ENCODE measurements at regions not wholly inside any gene's neighbourhood (a gene's known extent, or its start where the extent isn't known, plus 50 kb on each side); places are given as distances from the start of the nearest gene placed in this dataset.

DNA sequence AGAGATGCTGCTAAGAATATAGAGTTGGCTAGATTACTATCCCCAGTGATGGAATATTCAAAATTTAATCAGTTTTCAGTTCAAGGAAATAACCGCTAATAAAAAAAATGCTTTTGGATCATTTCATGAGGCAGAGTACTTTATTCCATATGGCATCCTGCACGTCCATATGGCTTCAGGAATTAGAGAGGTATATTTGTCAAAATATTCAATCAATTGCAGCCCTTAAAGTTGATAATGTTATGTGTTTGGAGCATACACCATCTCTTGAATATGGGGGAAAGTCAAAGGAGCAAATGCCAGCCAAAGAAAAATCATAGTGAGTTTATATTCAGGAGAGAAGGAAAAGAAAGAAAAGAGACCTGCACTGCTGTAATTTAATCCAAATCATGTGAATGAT is 266.4 kb downstream of the TMEM182 start:
- DNase-seq (ENCODE audit: low read depth) = no peak

All from RPMI7951 (cell line).